ENCODE measurements at regions not wholly inside any gene's neighbourhood (a gene's known extent, or its start where the extent isn't known, plus 50 kb on each side); places are given as distances from the start of the nearest gene placed in this dataset.

- Histone ChIP-seq H3K4me1 (ENCODE audit: control insufficient read depth, insufficient read depth, low read length) (no peaks in the 10 kb centered on the region), H3K4me3 (ENCODE audit: low read depth in 2 of 2, low read length in 2 of 2) (no peak overlapping the region), H3K36me3 (ENCODE audit: control insufficient read depth, insufficient read depth, low read length) (no peaks in the 10 kb centered on the region), H3K27me3 (ENCODE audit: control insufficient read depth, insufficient read depth, low read length) (no peaks in the 10 kb centered on the region), H3K9me3 (ENCODE audit: control insufficient read depth, insufficient read depth, low read depth, low read length) (no peaks in the 10 kb centered on the region), H3K27ac (ENCODE audit: low read length) (no peak overlapping the region)
- no peak for DNase-seq (ENCODE audit: low read depth, low spot score)
- no TSS peak for BruUV-seq (replicated peaks)
- intact Hi-C loops (cut with micrococcal nuclease; ENCODE audit: unreplicated experiment) (no loop called here), in situ Hi-C loops (cut with HindIII; ENCODE audit: low pct_unique_long_range_greater_than_20kb, low sequenced_read_pairs) (no loop called here)
- TF ChIP-seq CTCF (IDR thresholded peaks at IDR 0.05) (no peak), POLR2AphosphoS5 (IDR thresholded peaks at IDR 0.05; ENCODE audit: low read depth, low read length) (no peak), REST (IDR thresholded peaks at IDR 0.05; ENCODE audit: insufficient read depth in 1 of 2, low read depth in 2 of 2, low read length in 1 of 2) (no peak), SIN3A (IDR thresholded peaks at IDR 0.05; ENCODE audit: borderline replicate concordance, insufficient read depth, low read depth, low read length) (no peak), TCF7L2 (IDR thresholded peaks at IDR 0.05; ENCODE audit: low read depth, low read length) (no peak)
- POLR2A ChIA-PET, result no interaction called here
- CTCF ChIA-PET, result interaction anchor here (0.6 kb wide), 1 partner anchor 21 kb away, joined by 3 read pairs; no protein-coding TSS in a partner anchor
- ATAC-seq, result no peak
These were observed 80.3 kb downstream of the ZFP36L2 start for GRCh38 chr2:43146083-43146482.

- ATAC-seq (no peak), DNase-seq (ENCODE audit: low read depth, low spot score) (no peak)
- in situ Hi-C loops (cut with HindIII; ENCODE audit: low pct_unique_long_range_greater_than_20kb, low sequenced_read_pairs) (no loop called here), intact Hi-C loops (cut with micrococcal nuclease; ENCODE audit: unreplicated experiment) (no loop called here)
- TF ChIP-seq SIN3A (IDR thresholded peaks at IDR 0.05; ENCODE audit: borderline replicate concordance, insufficient read depth, low read depth, low read length), result no peak
- TF ChIP-seq CTCF (IDR thresholded peaks at IDR 0.05), result no peak
- TF ChIP-seq REST (IDR thresholded peaks at IDR 0.05; ENCODE audit: insufficient read depth in 1 of 2, low read depth in 2 of 2, low read length in 1 of 2), result no peak
- TF ChIP-seq POLR2AphosphoS5 (IDR thresholded peaks at IDR 0.05; ENCODE audit: low read depth, low read length), result no peak
- TF ChIP-seq TCF7L2 (IDR thresholded peaks at IDR 0.05; ENCODE audit: low read depth, low read length), result no peak
- BruUV-seq (replicated peaks), result no TSS peak
- ChIA-PET POLR2A (interaction anchor here (0.6 kb wide), 1 partner anchor 85 kb away, joined by 8 read pairs; no protein-coding TSS in a partner anchor), CTCF (no interaction called here)
- no peaks in the 10 kb centered on the region for H3K9me3 ChIP-seq (ENCODE audit: control insufficient read depth, insufficient read depth, low read depth, low read length)
- no peaks in the 10 kb centered on the region for H3K27me3 ChIP-seq (ENCODE audit: control insufficient read depth, insufficient read depth, low read length)
- no peaks in the 10 kb centered on the region for H3K36me3 ChIP-seq (ENCODE audit: control insufficient read depth, insufficient read depth, low read length)
- H3K4me3 ChIP-seq (ENCODE audit: low read depth in 2 of 2, low read length in 2 of 2), result no peak overlapping the region
- H3K27ac ChIP-seq (ENCODE audit: low read length), result no peak overlapping the region
- H3K4me1 ChIP-seq (ENCODE audit: control insufficient read depth, insufficient read depth, low read length), result no peaks in the 10 kb centered on the region
These were observed 82.1 kb downstream of the ZFP36L2 start for GRCh38 chr2:43144263-43144662.

All from Panc1 (cell line).